ENCODE measurements at regions not wholly inside any gene's neighbourhood (a gene's known extent, or its start where the extent isn't known, plus 50 kb on each side); places are given as distances from the start of the nearest gene placed in this dataset.
A peak's percentile ranks its signal among the peaks of the same experiment; 100 is the strongest.

GRCh38 chr5:109511980-109512734, 102.4 kb upstream of the PJA2 start:
- no peak for TF ChIP-seq EZH2 (IDR thresholded peaks at IDR 0.05; ENCODE audit: borderline replicate concordance, insufficient read depth, low read depth, low read length, poor library complexity, severe bottlenecking)
- TF ChIP-seq, protein P1, sequence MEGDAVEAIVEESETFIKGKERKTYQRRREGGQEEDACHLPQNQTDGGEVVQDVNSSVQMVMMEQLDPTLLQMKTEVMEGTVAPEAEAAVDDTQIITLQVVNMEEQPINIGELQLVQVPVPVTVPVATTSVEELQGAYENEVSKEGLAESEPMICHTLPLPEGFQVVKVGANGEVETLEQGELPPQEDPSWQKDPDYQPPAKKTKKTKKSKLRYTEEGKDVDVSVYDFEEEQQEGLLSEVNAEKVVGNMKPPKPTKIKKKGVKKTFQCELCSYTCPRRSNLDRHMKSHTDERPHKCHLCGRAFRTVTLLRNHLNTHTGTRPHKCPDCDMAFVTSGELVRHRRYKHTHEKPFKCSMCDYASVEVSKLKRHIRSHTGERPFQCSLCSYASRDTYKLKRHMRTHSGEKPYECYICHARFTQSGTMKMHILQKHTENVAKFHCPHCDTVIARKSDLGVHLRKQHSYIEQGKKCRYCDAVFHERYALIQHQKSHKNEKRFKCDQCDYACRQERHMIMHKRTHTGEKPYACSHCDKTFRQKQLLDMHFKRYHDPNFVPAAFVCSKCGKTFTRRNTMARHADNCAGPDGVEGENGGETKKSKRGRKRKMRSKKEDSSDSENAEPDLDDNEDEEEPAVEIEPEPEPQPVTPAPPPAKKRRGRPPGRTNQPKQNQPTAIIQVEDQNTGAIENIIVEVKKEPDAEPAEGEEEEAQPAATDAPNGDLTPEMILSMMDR (IDR thresholded peaks at IDR 0.05): no peak
- H3K4me1 ChIP-seq (ENCODE audit: control insufficient read depth in 2 of 2, insufficient read depth in 2 of 2, low read length in 2 of 2): peaks cover 4 to 8% of the 10 kb centered on the region in 2 donors
- CTCF ChIA-PET: no interaction called here
- POLR2A ChIA-PET: no interaction called here
- peak overlapping the region; percentile 30 for H3K9ac ChIP-seq (ENCODE audit: low read length)
- peak overlapping the region in 1 of 2 donors; percentile 44 for H3K27ac ChIP-seq (ENCODE audit: low read length in 2 of 2)
- intact Hi-C loops (cut with micrococcal nuclease): no loop called here
- 41% methylated on average over 4 of the region's 8 CpGs for WGBS (ENCODE audit: insufficient coverage)
- peak overlapping the region; percentile 39 for H3K4me2 ChIP-seq (replicated peaks; ENCODE audit: low read depth, low read length, poor library complexity, severe bottlenecking)
- ATAC-seq (ENCODE audit: low read depth) (peak; percentile 58), DNase-seq (peak; percentile 38)
- Mint-ChIP-seq H3K4me1 (peaks cover 10% of the 10 kb centered on the region), H3K4me3 (peak overlapping the region; percentile 26), H3K27ac (peak overlapping the region; percentile 4), H3K27me3 (no peaks in the 10 kb centered on the region), H3K9me3 (ENCODE audit: insufficient read depth) (no peaks in the 10 kb centered on the region)
- no peaks in the 10 kb centered on the region for H3K9me3 ChIP-seq (ENCODE audit: control extremely low read depth in 1 of 3, control insufficient read depth in 2 of 3, insufficient read depth in 1 of 3, low read length in 2 of 3)
- no peaks in the 10 kb centered on the region for H3K36me3 ChIP-seq (replicated peaks in 1 of 2; ENCODE audit: control extremely low read depth in 1 of 2, control insufficient read depth in 1 of 2, extremely low read depth in 1 of 2, insufficient read depth in 2 of 2, low read length in 1 of 2)
- peak overlapping the region in 2 of 5 experiments; percentile 12 to 27 for H3K4me3 ChIP-seq (ENCODE audit: control extremely low read depth in 1 of 5, extremely low read depth in 1 of 5, insufficient read depth in 1 of 5, low read depth in 2 of 5, low read length in 4 of 5)
- H4K20me1 ChIP-seq (ENCODE audit: control insufficient read depth, insufficient read depth, low read length, poor library complexity, severe bottlenecking): no peaks in the 10 kb centered on the region
- H3K79me2 ChIP-seq (ENCODE audit: control insufficient read depth, insufficient read depth, low read length): no peaks in the 10 kb centered on the region
- H3K27me3 ChIP-seq (replicated peaks in 1 of 4; ENCODE audit: control extremely low read depth in 1 of 4, control insufficient read depth in 3 of 4, insufficient read depth in 4 of 4, low read length in 3 of 4): no peaks in the 10 kb centered on the region
- peak overlapping the region; percentile 59 for H2AFZ ChIP-seq (ENCODE audit: insufficient read depth, low read depth, low read length, poor library complexity, severe bottlenecking)

DNA sequence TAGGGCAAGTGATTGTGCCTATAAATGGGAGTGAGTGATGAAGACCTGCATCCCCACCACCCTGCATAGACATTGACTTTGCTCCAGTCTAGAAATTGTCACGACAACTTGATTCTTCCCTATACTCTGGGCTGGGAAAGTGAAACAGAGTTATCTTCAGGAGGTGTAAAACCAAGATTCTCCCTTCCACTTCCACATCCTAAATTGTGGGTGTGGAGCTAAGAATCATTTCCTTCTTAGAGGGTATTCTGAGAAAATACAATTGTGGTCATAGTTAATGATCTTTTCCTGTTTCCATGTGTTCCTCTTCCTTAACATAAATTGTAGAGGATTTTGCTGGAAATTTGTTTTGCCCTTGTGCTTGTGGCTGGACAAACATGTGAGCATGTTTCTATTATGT, 96.8 kb upstream of the PJA2 start:
- Histone ChIP-seq H3K4me2 (replicated peaks; ENCODE audit: low read depth, low read length, poor library complexity, severe bottlenecking) (no peak overlapping the region), H4K20me1 (ENCODE audit: control insufficient read depth, insufficient read depth, low read length, poor library complexity, severe bottlenecking) (no peaks in the 10 kb centered on the region), H3K27me3 (replicated peaks in 1 of 4; ENCODE audit: control extremely low read depth in 1 of 4, control insufficient read depth in 3 of 4, insufficient read depth in 4 of 4, low read length in 3 of 4) (no peaks in the 10 kb centered on the region), H3K36me3 (replicated peaks in 1 of 2; ENCODE audit: control extremely low read depth in 1 of 2, control insufficient read depth in 1 of 2, extremely low read depth in 1 of 2, insufficient read depth in 2 of 2, low read length in 1 of 2) (no peaks in the 10 kb centered on the region), H3K9ac (ENCODE audit: low read length) (no peak overlapping the region), H3K4me1 (ENCODE audit: control insufficient read depth in 2 of 2, insufficient read depth in 2 of 2, low read length in 2 of 2) (peaks cover under 1% of the 10 kb centered on the region in 2 donors), H3K9me3 (ENCODE audit: control extremely low read depth in 1 of 3, control insufficient read depth in 2 of 3, insufficient read depth in 1 of 3, low read length in 2 of 3) (no peaks in the 10 kb centered on the region), H3K4me3 (ENCODE audit: control extremely low read depth in 1 of 5, extremely low read depth in 1 of 5, insufficient read depth in 1 of 5, low read depth in 2 of 5, low read length in 4 of 5) (no peak overlapping the region), H3K79me2 (ENCODE audit: control insufficient read depth, insufficient read depth, low read length) (no peaks in the 10 kb centered on the region), H2AFZ (ENCODE audit: insufficient read depth, low read depth, low read length, poor library complexity, severe bottlenecking) (no peak overlapping the region), H3K27ac (ENCODE audit: low read length in 2 of 2) (no peak overlapping the region)
- Mint-ChIP-seq H3K9me3 (ENCODE audit: insufficient read depth) (no peaks in the 10 kb centered on the region), H3K27me3 (peaks cover 13% of the 10 kb centered on the region), H3K4me3 (no peak overlapping the region), H3K27ac (no peak overlapping the region), H3K4me1 (peaks cover 3% of the 10 kb centered on the region)
- intact Hi-C loops (cut with micrococcal nuclease): no loop called here
- ChIA-PET POLR2A (no interaction called here), CTCF (no interaction called here)
- DNase-seq: no peak
- TF ChIP-seq EZH2 (IDR thresholded peaks at IDR 0.05; ENCODE audit: borderline replicate concordance, insufficient read depth, low read depth, low read length, poor library complexity, severe bottlenecking): no peak
- TF ChIP-seq, protein P1 (IDR thresholded peaks at IDR 0.05): no peak
- no CpG with 5 or more reads among the region's 1 CpG for WGBS (ENCODE audit: insufficient coverage)
- no peak for ATAC-seq (ENCODE audit: low read depth)

Data from B cell (primary cell).